ENCODE measurements at regions not wholly inside any gene's neighbourhood (a gene's known extent, or its start where the extent isn't known, plus 50 kb on each side); places are given as distances from the start of the nearest gene placed in this dataset.

- no peak for DNase-seq
These were observed 324.6 kb downstream of the TMEM121 start for GRCh38 chr14:105850853-105851581.

- DNase-seq = no peak
These were observed 325.5 kb downstream of the TMEM121 start for GRCh38 chr14:105851716-105852377.

- no peak for DNase-seq
These were observed 326.1 kb downstream of the TMEM121 start for GRCh38 chr14:105852378-105853088.

GRCh38 chr14:105853089-105853906 lies 326.9 kb downstream of the TMEM121 start:
- no peak for DNase-seq

GRCh38 chr14:105853907-105854599 lies 327.7 kb downstream of the TMEM121 start:
- DNase-seq = no peak

- DNase-seq = no peak
These were observed 328.3 kb downstream of the TMEM121 start for GRCh38 chr14:105854600-105855245.

- no peak for DNase-seq
These were observed 329.0 kb downstream of the TMEM121 start for GRCh38 chr14:105855246-105855892.

- no peak for DNase-seq
These were observed 329.7 kb downstream of the TMEM121 start for GRCh38 chr14:105855893-105856675.

- DNase-seq = no peak
These were observed 330.4 kb downstream of the TMEM121 start for GRCh38 chr14:105856676-105857219.

GRCh38 chr14:105857220-105857825 lies 330.9 kb downstream of the TMEM121 start:
- DNase-seq = peak; percentile 45

GRCh38 chr14:105857826-105858675 lies 331.7 kb downstream of the TMEM121 start:
- peak; percentile 53 for DNase-seq

GRCh38 chr14:105858676-105859025 lies 332.3 kb downstream of the TMEM121 start:
- DNase-seq = peak; percentile 16

- DNase-seq = peak; percentile 19
These were observed 332.8 kb downstream of the TMEM121 start for GRCh38 chr14:105859073-105859716.

- DNase-seq = peak; percentile 61
These were observed 333.6 kb downstream of the TMEM121 start for GRCh38 chr14:105859717-105860614.

GRCh38 chr14:105860615-105861580 lies 334.5 kb downstream of the TMEM121 start:
- no peak for DNase-seq

GRCh38 chr14:105861985-105862465 lies 335.6 kb downstream of the TMEM121 start:
- peak; percentile 50 for DNase-seq
